ENCODE measurements at regions not wholly inside any gene's neighbourhood (a gene's known extent, or its start where the extent isn't known, plus 50 kb on each side); places are given as distances from the start of the nearest gene placed in this dataset.

- no peak for TF ChIP-seq EZH2 (IDR thresholded peaks at IDR 0.05)
- no peak for TF ChIP-seq CTCF (IDR thresholded peaks at IDR 0.05 in 2 of 3, conservative IDR thresholded peaks at IDR 0.05 in 1 of 3; ENCODE audit: borderline replicate concordance in 1 of 3, insufficient read depth in 1 of 3, low read depth in 2 of 3, low read length in 2 of 3)
- no peak for TF ChIP-seq RAD21 (IDR thresholded peaks at IDR 0.05; ENCODE audit: low read depth)
- no peak for TF ChIP-seq SIN3A (IDR thresholded peaks at IDR 0.05; ENCODE audit: low read depth)
- TF ChIP-seq ATF3 (IDR thresholded peaks at IDR 0.05): no peak
- no peak for TF ChIP-seq MAX (IDR thresholded peaks at IDR 0.05)
- TF ChIP-seq CEBPB (IDR thresholded peaks at IDR 0.05; ENCODE audit: low read depth): no peak
- TF ChIP-seq POLR2A (IDR thresholded peaks at IDR 0.05; ENCODE audit: borderline replicate concordance, extremely low read depth, insufficient read depth, insufficient read length): no peak
- no peak for TF ChIP-seq POLR2AphosphoS5 (IDR thresholded peaks at IDR 0.05; ENCODE audit: low read depth, low read length)
- no peak for TF ChIP-seq REST (IDR thresholded peaks at IDR 0.05; ENCODE audit: low read depth)
- TF ChIP-seq YY1 (IDR thresholded peaks at IDR 0.05; ENCODE audit: extremely low read depth, insufficient replicate concordance, low read depth, low read length): no peak
- TF ChIP-seq SRF (IDR thresholded peaks at IDR 0.05; ENCODE audit: low read depth): no peak
These were observed 105.5 kb upstream of the MYL2 start for GRCh38 chr12:111025792-111026430.
